Stomach smooth muscle (tissue), 2 donors: ENCODE measurements at regions not wholly inside any gene's neighbourhood (a gene's known extent, or its start where the extent isn't known, plus 50 kb on each side); places are given as distances from the start of the nearest gene placed in this dataset.

Experiments used
- H3K27ac ChIP-seq: one replicate; pipeline ENCODE4 v1.7.0; 2013; ENCODE audit warnings: mild to moderate bottlenecking, low read length, inconsistent platforms
- H3K27me3 ChIP-seq, 2 donors: one replicate each; pipeline ENCODE4 v1.7.0; 2013; ENCODE audit warnings: low read length in 2 of 2; ENCODE audit not compliant: insufficient read depth in 2 of 2, control insufficient read depth in 1 of 2
- H3K36me3 ChIP-seq, 2 donors: one replicate each; pipeline ENCODE4 v1.7.0; 2013; ENCODE audit warnings: low read length in 2 of 2; ENCODE audit not compliant: control insufficient read depth in 2 of 2, insufficient read depth in 2 of 2
- H3K4me1 ChIP-seq: one replicate; pipeline ENCODE4 v1.7.0; 2013; ENCODE audit warnings: low read length; ENCODE audit not compliant: control insufficient read depth, insufficient read depth
- H3K4me3 ChIP-seq, 2 donors: one replicate each; pipeline ENCODE4 v1.7.0; 2013; ENCODE audit warnings: low read length in 2 of 2
- H3K9ac ChIP-seq, 2 donors: one replicate each; pipeline ENCODE4 v1.7.0; 2013; ENCODE audit warnings: low read length in 2 of 2, mild to moderate bottlenecking in 1 of 2
- H3K9me3 ChIP-seq, 2 donors: one replicate each; pipeline ENCODE4 v1.7.0; 2013; ENCODE audit warnings: low read length in 2 of 2; ENCODE audit not compliant: control insufficient read depth in 2 of 2
- donor health status: healthy.
- donor health status: Pancreatic carcinoma.

GRCh38 chr5:56656846-56657726 is 158.3 kb upstream of the MAP3K1 start:
- H3K27ac ChIP-seq: no peak overlapping the region
- H3K4me3 ChIP-seq: no peak overlapping the region
- H3K4me1 ChIP-seq: no peaks in the 10 kb centered on the region
- no peaks in the 10 kb centered on the region for H3K36me3 ChIP-seq
- no peak overlapping the region for H3K9ac ChIP-seq
- H3K9me3 ChIP-seq: no peaks in the 10 kb centered on the region
- no peaks in the 10 kb centered on the region for H3K27me3 ChIP-seq

DNA sequence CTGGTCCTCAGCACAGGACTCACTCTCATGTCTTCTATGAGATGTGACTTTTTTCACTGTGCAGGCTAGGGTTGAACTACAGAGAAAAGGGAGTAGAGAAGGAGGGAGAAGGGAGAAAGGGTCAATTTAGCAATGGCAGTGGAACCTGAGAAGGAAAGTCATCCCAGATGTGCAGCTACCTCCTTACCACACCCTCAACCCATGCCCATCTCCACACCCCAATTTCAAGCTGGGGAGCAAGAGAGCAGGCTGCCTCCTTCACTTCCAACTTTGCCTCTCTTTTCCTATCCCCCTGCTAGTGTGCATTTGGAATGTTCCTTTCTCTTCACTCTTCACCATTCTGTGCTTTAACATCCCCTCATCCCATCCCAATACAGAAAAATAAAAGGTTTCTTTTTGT is 163.5 kb upstream of the MAP3K1 start:
- H3K9ac ChIP-seq: no peak overlapping the region
- H3K4me3 ChIP-seq: no peak overlapping the region
- H3K27ac ChIP-seq: no peak overlapping the region
- H3K36me3 ChIP-seq: no peaks in the 10 kb centered on the region
- H3K9me3 ChIP-seq: no peaks in the 10 kb centered on the region
- H3K27me3 ChIP-seq: no peaks in the 10 kb centered on the region
- no peaks in the 10 kb centered on the region for H3K4me1 ChIP-seq

- no peaks in the 10 kb centered on the region for H3K36me3 ChIP-seq
Measured at GRCh38 chr5:56650386-56650785, 165.0 kb upstream of the MAP3K1 start.

GRCh38 chr5:56649569-56649968 is 165.8 kb upstream of the MAP3K1 start:
- H3K4me1 ChIP-seq: no peaks in the 10 kb centered on the region
- no peak overlapping the region for H3K27ac ChIP-seq
- no peaks in the 10 kb centered on the region for H3K9me3 ChIP-seq

More at GRCh38 chr5:56650386-56650785, 165.0 kb upstream of the MAP3K1 start:
- H3K9me3 ChIP-seq: no peaks in the 10 kb centered on the region
- no peaks in the 10 kb centered on the region for H3K27me3 ChIP-seq
- H3K27ac ChIP-seq: no peak overlapping the region
- no peak overlapping the region for H3K4me3 ChIP-seq
- no peaks in the 10 kb centered on the region for H3K4me1 ChIP-seq
- H3K9ac ChIP-seq: no peak overlapping the region

GRCh38 chr5:56648460-56649034 is 166.8 kb upstream of the MAP3K1 start:
- Histone ChIP-seq H3K9ac (no peak overlapping the region), H3K27me3 (no peaks in the 10 kb centered on the region), H3K4me1 (no peaks in the 10 kb centered on the region), H3K4me3 (no peak overlapping the region), H3K9me3 (no peaks in the 10 kb centered on the region), H3K27ac (no peak overlapping the region), H3K36me3 (no peaks in the 10 kb centered on the region)

More at GRCh38 chr5:56649569-56649968, 165.8 kb upstream of the MAP3K1 start:
- Histone ChIP-seq H3K4me3 (no peak overlapping the region), H3K9ac (no peak overlapping the region), H3K36me3 (no peaks in the 10 kb centered on the region), H3K27me3 (no peaks in the 10 kb centered on the region)

GRCh38 chr5:56647099-56647850 is 168.1 kb upstream of the MAP3K1 start:
- H3K9me3 ChIP-seq: peaks cover 0 to 3% of the 10 kb centered on the region in 2 donors
- H3K36me3 ChIP-seq: no peaks in the 10 kb centered on the region
- no peak overlapping the region for H3K27ac ChIP-seq
- no peak overlapping the region for H3K4me3 ChIP-seq
- no peaks in the 10 kb centered on the region for H3K27me3 ChIP-seq
- H3K9ac ChIP-seq: no peak overlapping the region
- no peaks in the 10 kb centered on the region for H3K4me1 ChIP-seq

DNA sequence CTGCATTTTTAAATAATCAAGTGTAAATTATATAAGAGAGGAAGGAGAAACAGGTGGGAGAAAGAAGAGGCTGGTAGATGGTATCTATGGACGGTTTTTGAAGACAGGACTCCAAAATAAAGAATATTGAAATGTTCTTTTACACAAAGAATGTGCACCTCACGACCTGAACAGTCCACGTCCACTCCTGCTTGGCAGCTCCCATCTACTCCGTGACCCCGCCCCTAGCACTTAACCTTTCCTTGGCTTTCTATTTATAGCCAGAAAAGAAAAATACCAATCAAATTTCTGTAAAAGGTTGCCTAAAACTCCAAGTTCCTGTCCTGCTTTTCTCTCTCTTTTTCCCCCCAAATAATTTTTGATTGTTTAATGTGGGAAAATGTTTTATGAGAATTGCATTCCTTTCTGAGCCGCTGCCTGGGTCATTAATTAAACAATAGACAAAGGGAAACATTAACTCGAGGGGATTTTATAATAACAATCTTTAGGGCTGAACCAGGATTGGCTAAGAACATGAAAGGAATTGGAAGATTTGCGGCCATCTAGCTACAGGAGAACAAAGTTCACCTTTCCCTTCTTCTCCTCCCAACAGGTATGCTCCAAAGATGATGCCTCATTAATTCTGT is 173.6 kb upstream of the MAP3K1 start:
- Histone ChIP-seq H3K4me1 (no peaks in the 10 kb centered on the region), H3K27me3 (no peaks in the 10 kb centered on the region), H3K27ac (no peak overlapping the region), H3K9me3 (peaks cover 0 to 3% of the 10 kb centered on the region in 2 donors), H3K4me3 (no peak overlapping the region), H3K36me3 (no peaks in the 10 kb centered on the region), H3K9ac (no peak overlapping the region)

GRCh38 chr5:56640763-56641406 is 174.5 kb upstream of the MAP3K1 start:
- Histone ChIP-seq H3K27me3 (no peaks in the 10 kb centered on the region), H3K9me3 (peaks cover 0 to 3% of the 10 kb centered on the region in 2 donors), H3K4me3 (no peak overlapping the region), H3K9ac (no peak overlapping the region), H3K36me3 (no peaks in the 10 kb centered on the region), H3K4me1 (no peaks in the 10 kb centered on the region), H3K27ac (no peak overlapping the region)

DNA sequence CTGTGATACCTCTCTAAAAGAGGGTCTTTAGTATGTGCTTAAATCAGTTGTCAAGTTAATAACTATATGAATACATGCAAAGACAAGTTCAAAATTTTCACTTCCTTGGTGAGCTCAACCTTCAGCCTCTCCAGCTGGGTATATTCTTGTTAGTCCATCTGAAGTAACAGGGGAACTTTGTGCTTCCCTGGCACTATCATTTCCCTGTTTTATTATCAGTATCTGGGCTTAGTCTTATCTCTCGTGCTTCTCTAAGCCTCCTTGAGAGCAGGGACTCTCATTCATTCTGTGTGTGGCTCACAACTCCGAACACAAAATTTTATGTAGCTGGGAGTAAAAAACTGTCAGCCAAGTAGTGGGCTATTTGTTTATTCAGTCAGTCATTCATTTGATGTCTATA is 175.9 kb upstream of the MAP3K1 start:
- no peak overlapping the region for H3K4me3 ChIP-seq

DNA sequence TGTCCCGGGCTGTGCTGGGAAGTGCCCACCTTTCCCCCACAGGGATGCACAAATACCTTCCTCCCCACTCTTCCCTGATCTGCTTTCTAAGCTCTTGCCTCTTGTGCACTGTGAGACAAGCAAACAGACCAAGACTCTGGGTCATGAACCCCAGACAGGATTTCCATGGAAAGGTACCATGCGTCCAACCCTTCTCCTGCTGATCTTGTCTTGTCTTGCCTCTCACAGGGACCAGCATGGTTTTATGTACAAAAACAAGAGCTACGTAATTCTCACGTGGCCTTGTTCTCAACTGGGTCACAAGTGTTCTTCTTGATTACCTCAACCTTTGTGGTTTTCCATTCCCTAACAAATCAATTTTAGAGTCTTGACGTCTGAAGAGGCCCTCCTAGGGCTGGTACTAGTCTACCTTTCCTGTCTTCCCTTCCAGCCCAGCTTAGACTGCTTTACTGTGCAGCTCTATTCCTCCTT is 176.5 kb upstream of the MAP3K1 start:
- Histone ChIP-seq H3K36me3 (no peaks in the 10 kb centered on the region), H3K4me1 (no peaks in the 10 kb centered on the region), H3K9me3 (peaks cover 0 to 3% of the 10 kb centered on the region in 2 donors), H3K9ac (no peak overlapping the region), H3K27me3 (no peaks in the 10 kb centered on the region), H3K27ac (no peak overlapping the region), H3K4me3 (no peak overlapping the region)

More for the DNA sequence above, 175.9 kb upstream of the MAP3K1 start:
- no peak overlapping the region for H3K9ac ChIP-seq
- peaks cover 0 to 3% of the 10 kb centered on the region in 2 donors for H3K9me3 ChIP-seq
- no peaks in the 10 kb centered on the region for H3K27me3 ChIP-seq
- H3K27ac ChIP-seq: no peak overlapping the region
- no peaks in the 10 kb centered on the region for H3K36me3 ChIP-seq
- H3K4me1 ChIP-seq: no peaks in the 10 kb centered on the region
